Small intestine (tissue), 7 donors: ENCODE measurements at regions not wholly inside any gene's neighbourhood (a gene's known extent, or its start where the extent isn't known, plus 50 kb on each side); places are given as distances from the start of the nearest gene placed in this dataset.

Source experiments
- DNase-seq, 2 donors: peaks; one replicate each; pipeline versions ENCODE4 v3.0.0 to v3.0.0-alpha.2; 2013
- FAIRE-seq: peaks from 2 replicates; lab custom pipeline; 2012; peaks lifted over from hg19 to GRCh38; lab: Jason Lieb, UNC
- H3K27ac ChIP-seq, 3 donors: one replicate each; pipeline ENCODE4 v1.5.1; 2013; ENCODE audit warnings: low read length in 2 of 3, mild to moderate bottlenecking in 2 of 3, control low read depth in 1 of 3, inconsistent platforms in 1 of 3, low read depth in 1 of 3, moderate library complexity in 1 of 3
- H3K27me3 ChIP-seq, 3 donors: one replicate each; pipeline ENCODE4 v1.6.1; 2013; ENCODE audit warnings: low read length in 3 of 3, inconsistent platforms in 1 of 3; ENCODE audit not compliant: control insufficient read depth in 3 of 3, insufficient read depth in 3 of 3
- H3K36me3 ChIP-seq, 3 donors: one replicate each; pipeline ENCODE4 v1.6.1; 2013; ENCODE audit warnings: low read length in 3 of 3, inconsistent platforms in 1 of 3, low read depth in 1 of 3, mild to moderate bottlenecking in 1 of 3, moderate library complexity in 1 of 3; ENCODE audit not compliant: control insufficient read depth in 3 of 3, insufficient read depth in 2 of 3
- H3K4me1 ChIP-seq, 3 donors: one replicate each; pipeline ENCODE4 v1.6.1; 2013; ENCODE audit warnings: low read length in 2 of 3, inconsistent platforms in 1 of 3, low read depth in 1 of 3, mild to moderate bottlenecking in 1 of 3, moderate library complexity in 1 of 3; ENCODE audit not compliant: control insufficient read depth in 3 of 3, insufficient read depth in 2 of 3
- H3K4me3 ChIP-seq, 3 donors: one replicate each; pipeline ENCODE4 v1.5.1; 2013; ENCODE audit warnings: low read length in 3 of 3, control low read depth in 1 of 3, inconsistent platforms in 1 of 3, low read depth in 1 of 3, mild to moderate bottlenecking in 1 of 3, moderate library complexity in 1 of 3
- H3K9me3 ChIP-seq, 2 donors: one replicate each; pipeline ENCODE4 v1.6.1; 2013; ENCODE audit warnings: low read depth in 1 of 2, low read length in 1 of 2; ENCODE audit not compliant: control insufficient read depth in 2 of 2, insufficient read depth in 1 of 2
- WGBS, 3 donors: extraction: QIAGEN DNeasy Blood & Tissue Kit; methylation state at CpG; one replicate each; pipeline ENCODE4 v1.1.7; 2013; 5-methylcytosine and 5-hydroxymethylcytosine counted together
- donor health status: healthy with polysubstance abuse.
- donor health status: control.
- donor health status: control.
- donor health status: Bipolar disorder and iron deficiency.
- donor health status: healthy.

DNA sequence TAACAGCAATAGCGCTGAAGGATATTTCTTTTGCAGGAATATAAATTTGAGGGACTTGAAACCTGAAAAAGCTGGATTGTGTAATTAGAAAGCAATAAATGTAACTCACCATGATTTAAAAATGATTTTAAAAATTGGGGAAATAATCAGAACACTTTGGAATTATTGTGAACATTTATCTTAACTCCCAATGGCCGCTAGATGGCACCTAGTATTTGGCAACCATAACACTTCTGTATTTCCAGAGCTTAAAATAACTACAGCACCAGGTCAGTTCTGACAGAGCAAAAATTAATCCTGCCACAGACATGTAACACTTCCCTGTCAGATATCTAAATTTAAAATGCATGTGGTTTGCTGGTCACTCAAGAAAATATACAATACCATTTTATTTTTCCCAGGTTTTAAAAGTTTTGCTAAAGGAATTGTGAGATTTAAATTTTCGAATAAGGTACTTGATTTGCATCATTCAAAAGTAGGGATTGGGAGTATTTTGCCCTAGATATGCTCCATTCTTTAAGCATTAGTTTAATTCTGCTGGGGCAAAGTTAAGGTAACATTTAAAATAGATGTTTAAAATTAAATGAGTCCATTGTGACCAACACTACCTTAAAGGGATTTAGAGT, 144.5 kb downstream of the PPP1R3A start:
- 33 to 40% (median 34%) methylated on average over 3 of the region's 3 CpGs for WGBS, 3 donors
- DNase-seq, result peak; percentile 54 to 58
- Histone ChIP-seq H3K36me3 (no peaks in the 10 kb centered on the region), H3K27me3 (no peaks in the 10 kb centered on the region), H3K4me3 (no peak overlapping the region), H3K27ac (no peak overlapping the region), H3K4me1 (peaks cover 0 to under 1% (median 0%) of the 10 kb centered on the region in 3 donors), H3K9me3 (peaks cover 0 to 3% of the 10 kb centered on the region in 2 donors)
- FAIRE-seq, result peak; percentile 10

- Histone ChIP-seq H3K27me3 (no peaks in the 10 kb centered on the region), H3K4me3 (no peak overlapping the region), H3K9me3 (peaks cover 0 to 3% of the 10 kb centered on the region in 2 donors), H3K36me3 (no peaks in the 10 kb centered on the region), H3K27ac (no peak overlapping the region), H3K4me1 (peaks cover 0 to 10% (median 0%) of the 10 kb centered on the region in 3 donors)
- WGBS, 3 donors, result 90 to 93% (median 92%) methylated on average over 11 to 12 of the region's 12 CpGs
- no peak for FAIRE-seq
- DNase-seq, result no peak
Measured at GRCh38 chr7:113770146-113770738, 148.6 kb downstream of the PPP1R3A start.

DNA sequence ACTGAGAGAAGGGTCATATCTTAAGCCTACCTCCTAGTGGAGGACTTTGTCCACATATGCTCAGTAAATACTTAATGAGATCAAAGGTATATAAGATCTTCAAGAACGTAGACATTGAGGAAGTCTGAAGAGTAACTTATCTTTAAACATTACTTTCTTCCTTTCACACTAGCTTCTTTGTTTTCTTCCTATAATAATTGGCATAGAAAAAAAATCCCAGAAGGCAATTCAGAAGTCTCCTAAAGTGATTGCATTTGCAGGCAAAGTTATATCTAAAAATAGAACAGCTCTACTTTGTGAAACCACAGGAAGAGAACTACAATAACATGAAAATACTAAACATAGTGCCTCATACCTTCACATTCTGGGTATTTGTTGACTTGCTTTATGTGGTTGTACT, 150.4 kb downstream of the PPP1R3A start:
- DNase-seq, result peak; percentile 64 to 77
- FAIRE-seq, result peak; percentile 68
- H3K4me3 ChIP-seq, result no peak overlapping the region
- no peaks in the 10 kb centered on the region for H3K27me3 ChIP-seq
- peaks cover 0 to 3% of the 10 kb centered on the region in 2 donors for H3K9me3 ChIP-seq
- H3K36me3 ChIP-seq, result no peaks in the 10 kb centered on the region
- peaks cover 0 to 10% (median 0%) of the 10 kb centered on the region in 3 donors for H3K4me1 ChIP-seq
- WGBS, 3 donors, result 3 to 38% (median 6%) methylated on average over 1 of the region's 1 CpG
- peak overlapping the region in 1 of 3 donors; percentile 39 for H3K27ac ChIP-seq

GRCh38 chr7:113764401-113765035, 154.3 kb downstream of the PPP1R3A start:
- FAIRE-seq, result no peak
- Histone ChIP-seq H3K4me3 (no peak overlapping the region), H3K27ac (no peak overlapping the region), H3K4me1 (peaks cover 0 to 10% (median 0%) of the 10 kb centered on the region in 3 donors), H3K36me3 (no peaks in the 10 kb centered on the region), H3K9me3 (no peaks in the 10 kb centered on the region), H3K27me3 (no peaks in the 10 kb centered on the region)
- DNase-seq, result no peak
- 60 to 90% (median 73%) methylated on average over 2 of the region's 2 CpGs for WGBS, 3 donors

- Histone ChIP-seq H3K27me3 (no peaks in the 10 kb centered on the region), H3K27ac (no peak overlapping the region), H3K4me1 (peaks cover 0 to 4% (median 0%) of the 10 kb centered on the region in 3 donors), H3K4me3 (no peak overlapping the region), H3K36me3 (no peaks in the 10 kb centered on the region), H3K9me3 (no peaks in the 10 kb centered on the region)
- DNase-seq (no peak), FAIRE-seq (no peak)
- 16 to 32% (median 25%) methylated on average over 3 of the region's 3 CpGs for WGBS, 3 donors
Measured at GRCh38 chr7:113763226-113763625, 155.6 kb downstream of the PPP1R3A start.

DNA sequence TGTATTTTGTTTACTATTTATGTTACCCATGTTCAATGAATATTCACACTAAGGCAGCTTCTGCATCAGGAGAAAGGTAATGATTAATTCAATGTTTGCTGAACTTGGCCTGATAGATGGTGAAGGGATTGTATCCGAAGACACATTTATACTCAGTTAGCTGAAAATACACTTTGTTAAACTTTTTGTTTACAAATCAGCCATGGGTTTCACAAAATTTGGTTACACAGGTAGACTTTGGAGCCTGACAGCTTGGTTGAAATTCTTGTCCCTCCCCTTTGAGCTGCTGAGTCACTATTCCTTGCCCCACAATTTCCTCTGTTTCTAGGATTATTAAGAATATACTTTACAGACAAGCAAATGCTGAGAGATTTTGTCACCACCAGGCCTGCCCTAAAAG, 162.6 kb downstream of the PPP1R3A start:
- no peak for FAIRE-seq
- no peak overlapping the region for H3K4me3 ChIP-seq

DNA sequence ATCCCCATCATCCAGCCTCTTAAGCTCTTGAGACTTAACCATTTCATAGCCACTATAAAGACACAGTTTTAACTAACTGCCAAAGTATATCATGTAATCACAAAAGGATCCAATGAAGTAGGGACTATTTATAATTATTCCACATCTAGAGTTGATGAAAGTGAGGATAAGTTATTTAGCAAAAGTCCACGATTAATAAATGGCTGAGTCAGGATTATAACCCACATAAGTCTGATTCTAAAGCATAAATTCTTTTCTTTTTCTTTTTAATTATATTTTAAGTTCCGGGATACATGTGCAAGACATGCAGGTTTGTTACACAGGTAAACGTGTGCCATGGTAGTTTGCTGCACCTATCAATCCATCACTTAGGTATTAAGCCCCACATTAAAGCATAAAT, 166.1 kb downstream of the PPP1R3A start:
- FAIRE-seq, result no peak
- WGBS, 3 donors, result 83 to 91% (median 85%) methylated on average over 3 of the region's 3 CpGs
- no peaks in the 10 kb centered on the region for H3K36me3 ChIP-seq
- no peaks in the 10 kb centered on the region for H3K9me3 ChIP-seq
- DNase-seq, result no peak
- no peak overlapping the region for H3K4me3 ChIP-seq
- H3K27ac ChIP-seq, result no peak overlapping the region
- no peaks in the 10 kb centered on the region for H3K4me1 ChIP-seq
- H3K27me3 ChIP-seq, result no peaks in the 10 kb centered on the region

More for the DNA sequence above, 162.6 kb downstream of the PPP1R3A start:
- DNase-seq, result no peak
- WGBS, 3 donors, result 81 to 87% (median 82%) methylated on average over 1 of the region's 1 CpG
- Histone ChIP-seq H3K36me3 (no peaks in the 10 kb centered on the region), H3K9me3 (no peaks in the 10 kb centered on the region), H3K27me3 (no peaks in the 10 kb centered on the region), H3K4me1 (no peaks in the 10 kb centered on the region), H3K27ac (no peak overlapping the region)

DNA sequence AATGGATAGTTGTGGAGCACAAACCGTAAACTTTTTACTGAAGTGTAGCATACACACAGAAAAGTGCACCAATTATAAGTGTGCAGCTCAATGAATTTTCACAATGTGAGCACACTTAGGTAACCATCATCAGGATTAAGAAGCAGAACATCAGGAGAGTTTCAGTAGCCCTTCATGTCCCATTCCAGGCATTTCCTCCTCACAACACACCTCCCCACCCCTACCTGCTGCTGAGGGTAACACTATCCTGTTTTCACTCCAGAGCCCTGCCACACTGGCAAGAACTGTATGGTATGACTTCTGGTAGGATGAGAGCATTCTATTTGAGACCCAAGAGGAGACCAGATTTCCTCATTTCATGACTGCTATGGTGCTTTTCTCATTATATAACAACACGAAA, 166.5 kb downstream of the PPP1R3A start:
- H3K27me3 ChIP-seq, result no peaks in the 10 kb centered on the region
- no peak for FAIRE-seq
- H3K4me1 ChIP-seq, result no peaks in the 10 kb centered on the region
- no peaks in the 10 kb centered on the region for H3K36me3 ChIP-seq
- H3K4me3 ChIP-seq, result no peak overlapping the region
- no peak for DNase-seq
- no peaks in the 10 kb centered on the region for H3K9me3 ChIP-seq
- no peak overlapping the region for H3K27ac ChIP-seq
- 53 to 63% (median 54%) methylated on average over 2 of the region's 2 CpGs for WGBS, 3 donors
